ENCODE measurements at regions not wholly inside any gene's neighbourhood (a gene's known extent, or its start where the extent isn't known, plus 50 kb on each side); places are given as distances from the start of the nearest gene placed in this dataset.

DNA sequence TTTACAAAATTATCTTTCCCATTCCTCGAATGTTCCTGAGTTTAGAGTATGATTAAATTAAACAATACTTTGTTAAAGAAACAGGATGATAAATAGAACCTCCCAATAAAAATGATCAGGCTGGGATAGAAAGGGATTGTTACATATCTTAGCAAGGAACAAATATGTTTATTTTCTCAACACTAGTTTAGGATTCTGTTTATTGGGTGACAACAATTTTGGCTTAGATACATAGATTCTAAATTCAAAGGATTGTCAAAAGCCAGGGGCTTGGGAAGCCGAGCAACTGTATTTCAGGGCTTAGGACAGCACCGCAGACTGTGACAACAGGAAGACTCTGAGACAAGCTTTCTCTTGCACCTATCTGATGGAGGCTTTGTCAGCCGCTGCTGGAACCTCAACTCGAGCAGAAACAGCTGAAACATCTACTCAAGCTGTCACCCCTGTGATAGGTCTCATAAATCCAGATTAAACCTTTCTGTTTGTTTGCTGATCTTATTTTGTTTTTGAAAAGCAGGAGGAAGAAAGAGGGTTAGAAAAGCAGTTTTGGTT lies 562.8 kb upstream of the ZFHX3 start:
- H3F3A ChIP-seq (ENCODE audit: control insufficient read depth, insufficient read depth) = no peaks in the 10 kb centered on the region
- H3K4me3 ChIP-seq (ENCODE audit: low read length) = no peak overlapping the region
- no peak overlapping the region for H3K27ac ChIP-seq (ENCODE audit: low read depth, low read length)
- H3K9me2 ChIP-seq (replicated peaks; ENCODE audit: control insufficient read depth, low read length) = no peaks in the 10 kb centered on the region
- no peaks in the 10 kb centered on the region for H3K36me3 ChIP-seq (ENCODE audit: control insufficient read depth, low read length)
- TF ChIP-seq EZH2phosphoT487 (IDR thresholded peaks at IDR 0.05; ENCODE audit: borderline replicate concordance, low read length) = no peak
- TF ChIP-seq, protein P1, sequence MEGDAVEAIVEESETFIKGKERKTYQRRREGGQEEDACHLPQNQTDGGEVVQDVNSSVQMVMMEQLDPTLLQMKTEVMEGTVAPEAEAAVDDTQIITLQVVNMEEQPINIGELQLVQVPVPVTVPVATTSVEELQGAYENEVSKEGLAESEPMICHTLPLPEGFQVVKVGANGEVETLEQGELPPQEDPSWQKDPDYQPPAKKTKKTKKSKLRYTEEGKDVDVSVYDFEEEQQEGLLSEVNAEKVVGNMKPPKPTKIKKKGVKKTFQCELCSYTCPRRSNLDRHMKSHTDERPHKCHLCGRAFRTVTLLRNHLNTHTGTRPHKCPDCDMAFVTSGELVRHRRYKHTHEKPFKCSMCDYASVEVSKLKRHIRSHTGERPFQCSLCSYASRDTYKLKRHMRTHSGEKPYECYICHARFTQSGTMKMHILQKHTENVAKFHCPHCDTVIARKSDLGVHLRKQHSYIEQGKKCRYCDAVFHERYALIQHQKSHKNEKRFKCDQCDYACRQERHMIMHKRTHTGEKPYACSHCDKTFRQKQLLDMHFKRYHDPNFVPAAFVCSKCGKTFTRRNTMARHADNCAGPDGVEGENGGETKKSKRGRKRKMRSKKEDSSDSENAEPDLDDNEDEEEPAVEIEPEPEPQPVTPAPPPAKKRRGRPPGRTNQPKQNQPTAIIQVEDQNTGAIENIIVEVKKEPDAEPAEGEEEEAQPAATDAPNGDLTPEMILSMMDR (IDR thresholded peaks at IDR 0.05; ENCODE audit: low read depth, low read length, poor library complexity, severe bottlenecking) = no peak
- H3K4me2 ChIP-seq (ENCODE audit: low read length) = no peak overlapping the region
- no peaks in the 10 kb centered on the region for H3K9me3 ChIP-seq (ENCODE audit: control insufficient read depth, insufficient read depth, low read length)
- H3K4me1 ChIP-seq (ENCODE audit: control insufficient read depth, low read length) = no peaks in the 10 kb centered on the region
- H4K20me1 ChIP-seq (ENCODE audit: control insufficient read depth, insufficient read depth, low read depth, low read length) = no peaks in the 10 kb centered on the region
- no peaks in the 10 kb centered on the region for H3K27me3 ChIP-seq (ENCODE audit: control insufficient read depth, low read length)
- no peaks in the 10 kb centered on the region for H3K79me2 ChIP-seq (ENCODE audit: control insufficient read depth, low read length)

DNA sequence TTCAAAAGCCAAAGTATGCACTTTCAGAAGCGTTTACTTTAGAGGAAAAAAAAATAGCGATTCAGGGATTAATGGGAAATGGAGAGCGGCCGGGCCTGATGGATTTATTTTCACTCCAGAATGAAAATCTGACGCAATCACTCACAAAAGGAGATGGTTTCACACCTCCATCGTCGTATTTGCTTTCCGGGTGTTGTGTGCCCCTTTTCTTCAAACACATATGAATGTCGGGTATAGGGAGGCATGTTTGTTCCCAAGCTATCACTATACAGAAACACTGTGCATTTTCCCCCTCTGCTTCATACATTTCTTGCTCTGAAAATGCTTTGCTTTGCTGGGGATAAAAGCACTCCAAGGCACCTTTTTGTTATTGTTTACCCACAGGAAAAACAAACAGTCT lies 562.2 kb upstream of the ZFHX3 start:
- Histone ChIP-seq H3K79me2 (ENCODE audit: control insufficient read depth, low read length) (no peaks in the 10 kb centered on the region), H3K27me3 (ENCODE audit: control insufficient read depth, low read length) (no peaks in the 10 kb centered on the region), H3K36me3 (ENCODE audit: control insufficient read depth, low read length) (no peaks in the 10 kb centered on the region), H3K9me3 (ENCODE audit: control insufficient read depth, insufficient read depth, low read length) (no peaks in the 10 kb centered on the region), H3K27ac (ENCODE audit: low read depth, low read length) (no peak overlapping the region), H4K20me1 (ENCODE audit: control insufficient read depth, insufficient read depth, low read depth, low read length) (no peaks in the 10 kb centered on the region), H3K9me2 (replicated peaks; ENCODE audit: control insufficient read depth, low read length) (no peaks in the 10 kb centered on the region), H3K4me3 (ENCODE audit: low read length) (no peak overlapping the region), H3K4me2 (ENCODE audit: low read length) (no peak overlapping the region), H3F3A (ENCODE audit: control insufficient read depth, insufficient read depth) (no peaks in the 10 kb centered on the region), H3K4me1 (ENCODE audit: control insufficient read depth, low read length) (no peaks in the 10 kb centered on the region)
- TF ChIP-seq, protein P1 (IDR thresholded peaks at IDR 0.05; ENCODE audit: low read depth, low read length, poor library complexity, severe bottlenecking) = no peak
- no peak for TF ChIP-seq EZH2phosphoT487 (IDR thresholded peaks at IDR 0.05; ENCODE audit: borderline replicate concordance, low read length)

DNA sequence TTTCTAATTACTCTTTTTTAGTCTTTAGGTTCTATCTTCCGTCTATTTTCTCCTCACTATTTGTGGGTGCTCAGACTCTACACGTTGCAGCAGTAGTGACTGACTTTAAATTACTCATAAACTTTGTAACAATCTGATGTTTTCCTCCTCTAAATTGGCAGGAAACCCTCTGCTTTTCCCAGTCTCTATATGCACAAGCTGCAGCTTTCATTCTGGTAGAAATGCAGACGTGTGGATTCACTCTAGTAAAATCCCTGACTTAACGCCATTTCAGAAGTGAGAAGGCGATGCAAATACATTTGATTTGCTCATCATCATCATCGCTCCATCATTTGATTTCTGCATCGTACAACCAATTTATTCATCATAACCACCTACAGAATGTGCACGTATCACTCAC lies 561.0 kb upstream of the ZFHX3 start:
- H3F3A ChIP-seq (ENCODE audit: control insufficient read depth, insufficient read depth) = no peaks in the 10 kb centered on the region
- no peak overlapping the region for H3K27ac ChIP-seq (ENCODE audit: low read depth, low read length)
- no peaks in the 10 kb centered on the region for H3K4me1 ChIP-seq (ENCODE audit: control insufficient read depth, low read length)
- H3K36me3 ChIP-seq (ENCODE audit: control insufficient read depth, low read length) = no peaks in the 10 kb centered on the region
- no peak overlapping the region for H3K4me2 ChIP-seq (ENCODE audit: low read length)
- H3K27me3 ChIP-seq (ENCODE audit: control insufficient read depth, low read length) = no peaks in the 10 kb centered on the region
- H3K9me3 ChIP-seq (ENCODE audit: control insufficient read depth, insufficient read depth, low read length) = no peaks in the 10 kb centered on the region
- H4K20me1 ChIP-seq (ENCODE audit: control insufficient read depth, insufficient read depth, low read depth, low read length) = no peaks in the 10 kb centered on the region
- no peaks in the 10 kb centered on the region for H3K9me2 ChIP-seq (replicated peaks; ENCODE audit: control insufficient read depth, low read length)
- no peak for TF ChIP-seq EZH2phosphoT487 (IDR thresholded peaks at IDR 0.05; ENCODE audit: borderline replicate concordance, low read length)
- TF ChIP-seq, protein P1 (IDR thresholded peaks at IDR 0.05; ENCODE audit: low read depth, low read length, poor library complexity, severe bottlenecking) = no peak
- no peaks in the 10 kb centered on the region for H3K79me2 ChIP-seq (ENCODE audit: control insufficient read depth, low read length)
- H3K4me3 ChIP-seq (ENCODE audit: low read length) = no peak overlapping the region

Measured in DOHH2 (cell line).